Gastroesophageal sphincter (tissue), 4 donors: ENCODE measurements at regions not wholly inside any gene's neighbourhood (a gene's known extent, or its start where the extent isn't known, plus 50 kb on each side); places are given as distances from the start of the nearest gene placed in this dataset.

Experiments
- ATAC-seq: fragments of 150-250 bp; one replicate; pipeline ENCODE4 v1.9.1; 2016; ENCODE audit warnings: mild to moderate bottlenecking, moderate library complexity
- H3K27ac ChIP-seq, 4 donors: fragments of 200-600 bp; sonication (generic) in 3 of 4; 1 replicate in 3 of 4; 2 replicates in 1 of 4; pipeline ENCODE4 v1.5.1; 2016 to 2019
- H3K27me3 ChIP-seq: fragments of 200-600 bp; sonication (generic); one replicate; pipeline ENCODE4 v1.5.1; 2019
- H3K36me3 ChIP-seq, 2 donors: fragments of 200-600 bp; sonication (generic); one replicate each; pipeline ENCODE4 v1.5.1; 2019; ENCODE audit warnings: control low read depth in 1 of 2
- H3K4me1 ChIP-seq, 3 donors: fragments of 200-600 bp; sonication (generic); 1 replicate in 2 of 3; 2 replicates in 1 of 3; pipeline ENCODE4 v1.5.1; 2016 to 2019; ENCODE audit warnings: control low read depth in 2 of 3
- H3K4me3 ChIP-seq, 2 donors: fragments of 200-600 bp; sonication (generic); one replicate each; pipeline ENCODE4 v1.5.1; 2019; ENCODE audit warnings: mild to moderate bottlenecking in 1 of 2, moderate library complexity in 1 of 2
- H3K9me3 ChIP-seq, 3 donors: fragments of 200-600 bp; sonication (generic); one replicate each; pipeline ENCODE4 v1.5.1; 2017 to 2019; ENCODE audit warnings: control low read depth in 2 of 3
- EP300 ChIP-seq: sonication (generic); formaldehyde crosslinking; IDR thresholded peaks from one replicate; pipeline ENCODE4 v1.6.1; 2017; ENCODE audit warnings: antibody characterized with exemption, mild to moderate bottlenecking
- POLR2A ChIP-seq, 2 donors: fragments of 450-650 bp; IDR thresholded peaks; one replicate each; pipeline ENCODE4 v1.6.1; 2017; ENCODE audit warnings: antibody characterized with exemption in 2 of 2, mild to moderate bottlenecking in 2 of 2, moderate library complexity in 1 of 2
- POLR2AphosphoS5 ChIP-seq: sonication (generic); formaldehyde crosslinking; IDR thresholded peaks from one replicate; pipeline ENCODE4 v1.6.1; 2017; ENCODE audit warnings: antibody characterized with exemption
- WGBS, 2 donors: methylation state at CpG; one replicate each; pipeline ENCODE4 v1.1.5; 2018; ENCODE audit warnings: low coverage in 1 of 2; 5-methylcytosine and 5-hydroxymethylcytosine counted together
- TF ChIP-seq, protein P1 (sequence below), 4 experiments: fragments of 200-600 bp in 2 of 4; fragments of 450-650 bp in 2 of 4; sonication (generic) in 1 of 4; IDR thresholded peaks; one replicate each; pipeline ENCODE4 v1.5.1; 2017 to 2019; ENCODE audit warnings: antibody characterized with exemption in 4 of 4, mild to moderate bottlenecking in 2 of 4, moderate library complexity in 2 of 4

- Histone ChIP-seq H3K27ac (peak overlapping the region in 3 of 4 donors; percentile 58 to 80 (median 78)), H3K4me1 (peaks cover 19 to 99% (median 23%) of the 10 kb centered on the region in 3 donors)
Measured at GRCh38 chr7:130920122-130920521, 186.1 kb upstream of the KLF14 start.

GRCh38 chr7:130921391-130922180, 187.6 kb upstream of the KLF14 start:
- Histone ChIP-seq H3K9me3 (no peaks in the 10 kb centered on the region), H3K4me1 (peaks cover 11 to 99% (median 12%) of the 10 kb centered on the region in 3 donors)
- WGBS, 2 donors: 48 to 49% methylated on average over 6 to 13 of the region's 23 CpGs

More at GRCh38 chr7:130920122-130920521, 186.1 kb upstream of the KLF14 start:
- no peaks in the 10 kb centered on the region for H3K9me3 ChIP-seq
- peaks cover 0 to 18% of the 10 kb centered on the region in 2 donors for H3K36me3 ChIP-seq
- WGBS, 2 donors: 78% methylated on average over 3 of the region's 3 CpGs; no CpG with 5 or more reads in 1 of the 2 donors
- TF ChIP-seq, protein P1, sequence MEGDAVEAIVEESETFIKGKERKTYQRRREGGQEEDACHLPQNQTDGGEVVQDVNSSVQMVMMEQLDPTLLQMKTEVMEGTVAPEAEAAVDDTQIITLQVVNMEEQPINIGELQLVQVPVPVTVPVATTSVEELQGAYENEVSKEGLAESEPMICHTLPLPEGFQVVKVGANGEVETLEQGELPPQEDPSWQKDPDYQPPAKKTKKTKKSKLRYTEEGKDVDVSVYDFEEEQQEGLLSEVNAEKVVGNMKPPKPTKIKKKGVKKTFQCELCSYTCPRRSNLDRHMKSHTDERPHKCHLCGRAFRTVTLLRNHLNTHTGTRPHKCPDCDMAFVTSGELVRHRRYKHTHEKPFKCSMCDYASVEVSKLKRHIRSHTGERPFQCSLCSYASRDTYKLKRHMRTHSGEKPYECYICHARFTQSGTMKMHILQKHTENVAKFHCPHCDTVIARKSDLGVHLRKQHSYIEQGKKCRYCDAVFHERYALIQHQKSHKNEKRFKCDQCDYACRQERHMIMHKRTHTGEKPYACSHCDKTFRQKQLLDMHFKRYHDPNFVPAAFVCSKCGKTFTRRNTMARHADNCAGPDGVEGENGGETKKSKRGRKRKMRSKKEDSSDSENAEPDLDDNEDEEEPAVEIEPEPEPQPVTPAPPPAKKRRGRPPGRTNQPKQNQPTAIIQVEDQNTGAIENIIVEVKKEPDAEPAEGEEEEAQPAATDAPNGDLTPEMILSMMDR (IDR thresholded peaks at IDR 0.05): no peak
- no peak for TF ChIP-seq POLR2A (IDR thresholded peaks at IDR 0.05)
- no peak for TF ChIP-seq POLR2AphosphoS5
- no peak for TF ChIP-seq EP300
- H3K27me3 ChIP-seq: no peaks in the 10 kb centered on the region
- H3K4me3 ChIP-seq: no peak overlapping the region
- ATAC-seq: no peak

GRCh38 chr7:130922206-130923112, 188.5 kb upstream of the KLF14 start:
- Histone ChIP-seq H3K27me3 (no peaks in the 10 kb centered on the region), H3K9me3 (no peaks in the 10 kb centered on the region), H3K4me3 (no peak overlapping the region), H3K27ac (peak overlapping the region; percentile 58 to 80 (median 77)), H3K4me1 (peaks cover 4 to 95% (median 5%) of the 10 kb centered on the region in 3 donors), H3K36me3 (peaks cover 0 to 18% of the 10 kb centered on the region in 2 donors)
- 66% methylated on average over 4 of the region's 4 CpGs for WGBS, 2 donors
- ATAC-seq: no peak
- TF ChIP-seq EP300: no peak
- TF ChIP-seq, protein P1 (IDR thresholded peaks at IDR 0.05): no peak
- no peak for TF ChIP-seq POLR2A (IDR thresholded peaks at IDR 0.05)
- no peak for TF ChIP-seq POLR2AphosphoS5

More at GRCh38 chr7:130921391-130922180, 187.6 kb upstream of the KLF14 start:
- TF ChIP-seq, protein P1 (IDR thresholded peaks at IDR 0.05): peak in 1 of 4 experiments; percentile 10
- TF ChIP-seq POLR2A (IDR thresholded peaks at IDR 0.05) (no peak), POLR2AphosphoS5 (peak; percentile 73), EP300 (no peak)
- Histone ChIP-seq H3K4me3 (peak overlapping the region; percentile 14 to 23), H3K36me3 (peaks cover 0 to 18% of the 10 kb centered on the region in 2 donors), H3K27ac (peak overlapping the region; percentile 58 to 80 (median 77)), H3K27me3 (no peaks in the 10 kb centered on the region)
- peak; percentile 78 for ATAC-seq

DNA sequence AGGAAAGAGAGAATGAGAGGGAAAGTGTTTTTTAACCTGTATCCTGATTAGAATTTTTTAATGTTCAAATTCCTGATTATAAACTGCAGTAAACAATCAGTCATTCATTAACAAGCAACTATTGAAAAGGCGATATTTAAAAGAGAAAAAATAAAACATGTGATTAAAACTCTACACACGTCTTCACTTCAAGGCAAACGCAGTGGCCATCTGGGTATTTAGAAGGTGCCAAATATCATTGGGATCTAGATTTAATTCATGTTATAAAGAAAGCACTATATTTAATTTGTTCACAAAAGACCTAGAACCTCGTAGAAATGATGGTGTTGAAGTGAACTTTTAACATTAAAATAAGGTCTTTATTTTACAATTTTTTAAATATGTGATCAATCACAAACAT, 189.4 kb upstream of the KLF14 start:
- TF ChIP-seq POLR2AphosphoS5 (no peak), POLR2A (IDR thresholded peaks at IDR 0.05) (no peak), EP300 (no peak)
- TF ChIP-seq, protein P1 (IDR thresholded peaks at IDR 0.05): no peak
- Histone ChIP-seq H3K9me3 (no peaks in the 10 kb centered on the region), H3K4me3 (no peak overlapping the region), H3K27ac (no peak overlapping the region), H3K4me1 (peaks cover 4 to 94% (median 5%) of the 10 kb centered on the region in 3 donors), H3K27me3 (no peaks in the 10 kb centered on the region), H3K36me3 (peaks cover 0 to 13% of the 10 kb centered on the region in 2 donors)
- ATAC-seq: no peak
- WGBS, 2 donors: 69 to 71% methylated on average over 4 of the region's 4 CpGs
